ENCODE measurements at regions not wholly inside any gene's neighbourhood (a gene's known extent, or its start where the extent isn't known, plus 50 kb on each side); places are given as distances from the start of the nearest gene placed in this dataset.
A peak's percentile ranks its signal among the peaks of the same experiment; 100 is the strongest.

GRCh38 chr6:14925699-14926026 is 320.2 kb upstream of the JARID2 start:
- peaks cover 9% of the 10 kb centered on the region; the same call in 1 of the 2 replicates for H3K79me2 ChIP-seq (replicated peaks; ENCODE audit: insufficient read depth)
- H3K27ac ChIP-seq (ENCODE audit: low read depth) = 0 out of 2 replicates have a peak overlapping the region, but pooled peaks have one; percentile 21
- no peaks in the 10 kb centered on the region for H4K20me1 ChIP-seq (replicated peaks; ENCODE audit: insufficient read depth)
- Mint-ChIP-seq H3K27ac (no peak overlapping the region), H3K4me1 (peaks cover 47% of the 10 kb centered on the region), H3K36me3 (ENCODE audit: low read depth) (no peaks in the 10 kb centered on the region), H3K4me3 (no peak overlapping the region), H3K27me3 (ENCODE audit: insufficient read depth, low read depth, poor library complexity) (peaks cover 5% of the 10 kb centered on the region), H3K9me3 (no peaks in the 10 kb centered on the region)
- 0 out of 2 replicates have a peak, but pooled peaks cover 2% of the 10 kb centered on the region for H3K9me2 ChIP-seq (ENCODE audit: insufficient read depth)
- no peak for TF ChIP-seq POLR2AphosphoS5 (IDR thresholded peaks at IDR 0.05; ENCODE audit: low read depth)
- TF ChIP-seq, protein P1, sequence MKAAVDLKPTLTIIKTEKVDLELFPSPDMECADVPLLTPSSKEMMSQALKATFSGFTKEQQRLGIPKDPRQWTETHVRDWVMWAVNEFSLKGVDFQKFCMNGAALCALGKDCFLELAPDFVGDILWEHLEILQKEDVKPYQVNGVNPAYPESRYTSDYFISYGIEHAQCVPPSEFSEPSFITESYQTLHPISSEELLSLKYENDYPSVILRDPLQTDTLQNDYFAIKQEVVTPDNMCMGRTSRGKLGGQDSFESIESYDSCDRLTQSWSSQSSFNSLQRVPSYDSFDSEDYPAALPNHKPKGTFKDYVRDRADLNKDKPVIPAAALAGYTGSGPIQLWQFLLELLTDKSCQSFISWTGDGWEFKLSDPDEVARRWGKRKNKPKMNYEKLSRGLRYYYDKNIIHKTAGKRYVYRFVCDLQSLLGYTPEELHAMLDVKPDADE (IDR thresholded peaks at IDR 0.05) = no peak
- no peak for TF ChIP-seq CREB1 (CRISPR knock-in tag; IDR thresholded peaks at IDR 0.05; ENCODE audit: low read depth)
- TF ChIP-seq CTCF (conservative IDR thresholded peaks at IDR 0.05; ENCODE audit: low read depth in 2 of 2) = no peak
- no peak for TF ChIP-seq ZNF114 (CRISPR knock-in tag; IDR thresholded peaks at IDR 0.05)
- no peak for TF ChIP-seq ZNF331 (CRISPR knock-in tag; IDR thresholded peaks at IDR 0.05; ENCODE audit: low read depth)
- TF ChIP-seq, protein P2, sequence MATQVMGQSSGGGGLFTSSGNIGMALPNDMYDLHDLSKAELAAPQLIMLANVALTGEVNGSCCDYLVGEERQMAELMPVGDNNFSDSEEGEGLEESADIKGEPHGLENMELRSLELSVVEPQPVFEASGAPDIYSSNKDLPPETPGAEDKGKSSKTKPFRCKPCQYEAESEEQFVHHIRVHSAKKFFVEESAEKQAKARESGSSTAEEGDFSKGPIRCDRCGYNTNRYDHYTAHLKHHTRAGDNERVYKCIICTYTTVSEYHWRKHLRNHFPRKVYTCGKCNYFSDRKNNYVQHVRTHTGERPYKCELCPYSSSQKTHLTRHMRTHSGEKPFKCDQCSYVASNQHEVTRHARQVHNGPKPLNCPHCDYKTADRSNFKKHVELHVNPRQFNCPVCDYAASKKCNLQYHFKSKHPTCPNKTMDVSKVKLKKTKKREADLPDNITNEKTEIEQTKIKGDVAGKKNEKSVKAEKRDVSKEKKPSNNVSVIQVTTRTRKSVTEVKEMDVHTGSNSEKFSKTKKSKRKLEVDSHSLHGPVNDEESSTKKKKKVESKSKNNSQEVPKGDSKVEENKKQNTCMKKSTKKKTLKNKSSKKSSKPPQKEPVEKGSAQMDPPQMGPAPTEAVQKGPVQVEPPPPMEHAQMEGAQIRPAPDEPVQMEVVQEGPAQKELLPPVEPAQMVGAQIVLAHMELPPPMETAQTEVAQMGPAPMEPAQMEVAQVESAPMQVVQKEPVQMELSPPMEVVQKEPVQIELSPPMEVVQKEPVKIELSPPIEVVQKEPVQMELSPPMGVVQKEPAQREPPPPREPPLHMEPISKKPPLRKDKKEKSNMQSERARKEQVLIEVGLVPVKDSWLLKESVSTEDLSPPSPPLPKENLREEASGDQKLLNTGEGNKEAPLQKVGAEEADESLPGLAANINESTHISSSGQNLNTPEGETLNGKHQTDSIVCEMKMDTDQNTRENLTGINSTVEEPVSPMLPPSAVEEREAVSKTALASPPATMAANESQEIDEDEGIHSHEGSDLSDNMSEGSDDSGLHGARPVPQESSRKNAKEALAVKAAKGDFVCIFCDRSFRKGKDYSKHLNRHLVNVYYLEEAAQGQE (IDR thresholded peaks at IDR 0.05; ENCODE audit: unreplicated experiment) = no peak
- TF ChIP-seq STAT1 (IDR thresholded peaks at IDR 0.05; ENCODE audit: unreplicated experiment) = no peak
- no peak for TF ChIP-seq EZH2 (IDR thresholded peaks at IDR 0.05; ENCODE audit: low read depth, unreplicated experiment)
- no peak for TF ChIP-seq JUNB (IDR thresholded peaks at IDR 0.05; ENCODE audit: unreplicated experiment)
- no peak for TF ChIP-seq EZH2phosphoT487 (IDR thresholded peaks at IDR 0.05; ENCODE audit: unreplicated experiment)
- no peak for TF ChIP-seq ZNF462 (CRISPR knock-in tag; IDR thresholded peaks at IDR 0.05)
- TF ChIP-seq NANOG (IDR thresholded peaks at IDR 0.05; ENCODE audit: borderline replicate concordance) = no peak
- H3K4me1 ChIP-seq (ENCODE audit: insufficient read depth) = peaks cover 48% of the 10 kb centered on the region
- ATAC-seq = no peak
- no peak overlapping the region for H3K4me3 ChIP-seq
- no peak for DNase-seq (ENCODE audit: low spot score)
- peaks cover 15% of the 10 kb centered on the region; the same call in 1 of the 2 replicates for H3F3A ChIP-seq (replicated peaks; ENCODE audit: low read depth)
- no peak overlapping the region for H3K4me2 ChIP-seq
- H2AFZ ChIP-seq = no peak overlapping the region
- no peaks in the 10 kb centered on the region for H3K36me3 ChIP-seq (ENCODE audit: insufficient read depth)
- no peaks in the 10 kb centered on the region for H3K27me3 ChIP-seq (ENCODE audit: insufficient read depth)
